AG04449 (cell line): ENCODE measurements at regions not wholly inside any gene's neighbourhood (a gene's known extent, or its start where the extent isn't known, plus 50 kb on each side); places are given as distances from the start of the nearest gene placed in this dataset.
"Not testable (repeated sequence)": the region's sequence is repeated elsewhere in the genome, so short reads cannot be mapped to it uniquely, and the experiment has no call there.

ENCODE experiments used
- CTCF ChIA-PET: fragments of 350-600 bp; formaldehyde crosslinking; extraction: SDS; loops from one replicate; lab custom pipeline; 2021; ENCODE audit warnings: antibody characterized with exemption; lab: Yijun Ruan, JAX
- POLR2A ChIA-PET: fragments of 400-600, 350-600 bp; formaldehyde crosslinking; extraction: SDS; loops from one replicate; lab custom pipeline; 2020; ENCODE audit warnings: antibody characterized with exemption, inconsistent platforms; lab: Yijun Ruan, JAX
- DNase-seq: peaks from one replicate; pipeline ENCODE4 v3.0.0-alpha.2; 2010; ENCODE audit warnings: low read depth, low spot score
- H3K4me3 ChIP-seq: 2 replicates; pipeline ENCODE4 v1.5.1; 2011; ENCODE audit warnings: low read depth, mild to moderate bottlenecking, control low read depth, low read length
- CTCF ChIP-seq: IDR thresholded peaks from one replicate; pipeline ENCODE4 v1.5.1; 2011; ENCODE audit warnings: mild to moderate bottlenecking, moderate library complexity, low read length, control low read depth, inconsistent platforms; ENCODE audit not compliant: insufficient read depth; ENCODE audit errors: missing control alignments

GRCh38 chr1:41308520-41308919, 52.7 kb upstream of the FOXO6 start:
- CTCF ChIA-PET, POLR2A ChIA-PET, DNase-seq, H3K4me3 ChIP-seq: not testable (repeated sequence)

- ChIA-PET CTCF (no interaction called here), POLR2A (no interaction called here)
- H3K4me3 ChIP-seq, result no peak overlapping the region
- DNase-seq, result no peak
- TF ChIP-seq CTCF, result no peak
Observed at GRCh38 chr1:41305576-41306363, 55.5 kb upstream of the FOXO6 start.

GRCh38 chr1:41296506-41296905, 54.4 kb upstream of the SCMH1 start:
- no peak for TF ChIP-seq CTCF
- DNase-seq, result no peak
- ChIA-PET POLR2A (no interaction called here), CTCF (interaction anchor here (0.9 to 1.4 kb wide), 2 partner anchors 13 to 14 kb away, joined by 3 to 4 read pairs; no protein-coding TSS in a partner anchor)
- H3K4me3 ChIP-seq, result no peak overlapping the region

GRCh38 chr1:41294216-41294615, 52.1 kb upstream of the SCMH1 start:
- H3K4me3 ChIP-seq, result no peak overlapping the region
- CTCF ChIA-PET, result interaction anchor here (1.7 to 4.0 kb wide), 2 partner anchors 11 kb away, joined by 9 to 22 read pairs; no protein-coding TSS in a partner anchor
- no peak for TF ChIP-seq CTCF
- DNase-seq, result no peak
- POLR2A ChIA-PET, result no interaction called here

- ChIA-PET CTCF (interaction anchor here (1.6 to 4.0 kb wide), 2 partner anchors 11 to 139 kb away, joined by 3 to 22 read pairs; no protein-coding TSS in a partner anchor), POLR2A (no interaction called here)
- no peak overlapping the region for H3K4me3 ChIP-seq
- no peak for TF ChIP-seq CTCF
- DNase-seq, result no peak
Observed at GRCh38 chr1:41293779-41294178, 51.7 kb upstream of the SCMH1 start.
